H1 (cell line): ENCODE measurements at regions not wholly inside any gene's neighbourhood (a gene's known extent, or its start where the extent isn't known, plus 50 kb on each side); places are given as distances from the start of the nearest gene placed in this dataset.

ENCODE experiments used
- CTCF ChIA-PET: fragments of 300-600 bp; sonication (Branson Sonifier 250); formaldehyde crosslinking; loops from one replicate; lab custom pipeline; 2021; ENCODE audit not compliant: partially characterized antibody; lab: Charles Lee
- POLR2A ChIA-PET: fragments of 300-600 bp; sonication (Branson Sonifier 250); formaldehyde crosslinking; loops from one replicate; lab custom pipeline; 2021; ENCODE audit warnings: inconsistent platforms; ENCODE audit not compliant: partially characterized antibody; lab: Charles Lee
- DNase-seq, 2 experiments: peaks; one replicate each; pipeline versions ENCODE4 v3.0.0 to v3.0.0-alpha.2; 2010 to 2022; ENCODE audit warnings: low spot score in 2 of 2, low read depth in 1 of 2, mixed read lengths in 1 of 2
- FAIRE-seq: peaks from 2 replicates; lab custom pipeline; 2011; peaks lifted over from hg19 to GRCh38; lab: Jason Lieb, UNC
- H2AFZ ChIP-seq: 2 replicates; pipeline ENCODE4 v1.8.1; 2012; ENCODE audit warnings: low read length, inconsistent platforms
- H2AK5ac ChIP-seq: 2 replicates; pipeline ENCODE4 v1.6.1; 2013; ENCODE audit warnings: low read depth, low read length
- H2BK120ac ChIP-seq: replicated peaks from 2 replicates; pipeline ENCODE3; 2013; ENCODE audit warnings: low read depth, low read length, inconsistent platforms
- H2BK12ac ChIP-seq: 2 replicates; pipeline ENCODE4 v1.6.1; 2013; ENCODE audit warnings: low read depth, low read length
- H2BK15ac ChIP-seq: 2 replicates; pipeline ENCODE4 v1.6.1; 2013; ENCODE audit warnings: low read length
- H2BK20ac ChIP-seq: 2 replicates; pipeline ENCODE4 v1.6.1; 2013; ENCODE audit warnings: low read length
- H2BK5ac ChIP-seq: 2 replicates; pipeline ENCODE4 v1.6.1; 2013; ENCODE audit warnings: low read depth, low read length
- H3K14ac ChIP-seq: 2 replicates; pipeline ENCODE4 v1.6.1; 2013; ENCODE audit warnings: inconsistent platforms; ENCODE audit not compliant: insufficient read length
- H3K18ac ChIP-seq: 2 replicates; pipeline ENCODE4 v1.6.1; 2013; ENCODE audit warnings: low read length; ENCODE audit errors: extremely low read depth
- H3K23ac ChIP-seq: 2 replicates; pipeline ENCODE4 v1.6.1; 2013; ENCODE audit warnings: inconsistent platforms; ENCODE audit not compliant: insufficient read length
- H3K23me2 ChIP-seq: 2 replicates; pipeline ENCODE4 v1.6.1; 2013; ENCODE audit warnings: low read depth, low read length
- H3K27ac ChIP-seq: 2 replicates; pipeline ENCODE4 v1.6.1; 2011; ENCODE audit warnings: low read depth, low read length, inconsistent platforms
- H3K27me3 ChIP-seq, 4 experiments: replicated peaks in 1 of 4; 1 replicate in 1 of 4; 2 replicates in 3 of 4; pipeline versions ENCODE4 v1.6.1 to v1.8.1; 2011 to 2013; ENCODE audit warnings: low read length in 3 of 4, mild to moderate bottlenecking in 3 of 4, inconsistent platforms in 2 of 4, mixed read lengths in 2 of 4, moderate library complexity in 1 of 4; ENCODE audit not compliant: control insufficient read depth in 3 of 4, insufficient read depth in 3 of 4; ENCODE audit errors: extremely low read depth in 1 of 4
- H3K36me3 ChIP-seq, 4 experiments: 2 replicates each; pipeline versions ENCODE4 v1.6.1 to v1.8.1; 2011 to 2013; ENCODE audit warnings: mild to moderate bottlenecking in 4 of 4, low read length in 3 of 4, moderate library complexity in 2 of 4, control low read depth in 1 of 4, inconsistent platforms in 1 of 4; ENCODE audit not compliant: insufficient read depth in 4 of 4, control insufficient read depth in 2 of 4
- H3K4ac ChIP-seq: replicated peaks from 2 replicates; pipeline ENCODE3; 2013; ENCODE audit warnings: low read length, low read depth, mixed read lengths, inconsistent platforms; ENCODE audit not compliant: insufficient read length
- H3K4me1 ChIP-seq, 4 experiments: replicated peaks in 1 of 4; 1 replicate in 1 of 4; 2 replicates in 3 of 4; pipeline versions ENCODE4 v1.6.1 to v1.8.1; 2011 to 2013; ENCODE audit warnings: low read length in 3 of 4, inconsistent platforms in 2 of 4, mixed read lengths in 1 of 4; ENCODE audit not compliant: insufficient read depth in 4 of 4, control insufficient read depth in 3 of 4
- H3K4me2 ChIP-seq, 2 experiments: 2 replicates each; pipeline versions ENCODE4 v1.6.1 to v1.8.1; 2011 to 2013; ENCODE audit warnings: low read depth in 2 of 2, low read length in 2 of 2, control low read depth in 1 of 2, inconsistent platforms in 1 of 2, mild to moderate bottlenecking in 1 of 2; ENCODE audit not compliant: insufficient read depth in 1 of 2
- H3K4me3 ChIP-seq, 4 experiments: fragments of 200-600, 300-600 bp in 1 of 4; sonication (generic), shearing (Covaris generic), sonication (Bioruptor Twin) in 1 of 4; 2 replicates each; pipeline versions ENCODE4 v1.5.1 to v1.8.1; 2011 to 2016; ENCODE audit warnings: low read length in 4 of 4, low read depth in 3 of 4, control low read depth in 2 of 4, inconsistent platforms in 2 of 4, mild to moderate bottlenecking in 2 of 4, mixed read lengths in 1 of 4, moderate library complexity in 1 of 4; ENCODE audit not compliant: insufficient read depth in 2 of 4; ENCODE audit errors: extremely low read depth in 1 of 4
- H3K56ac ChIP-seq: replicated peaks from 2 replicates; pipeline ENCODE3; 2013; ENCODE audit warnings: low read depth, mild to moderate bottlenecking, mixed read lengths, low read length, inconsistent platforms; ENCODE audit not compliant: insufficient read length
- H3K79me1 ChIP-seq: 2 replicates; pipeline ENCODE4 v1.6.1; 2013; ENCODE audit warnings: low read depth, low read length, control low read depth
- H3K79me2 ChIP-seq, 2 experiments: 2 replicates each; pipeline versions ENCODE4 v1.6.1 to v1.8.1; 2012 to 2013; ENCODE audit warnings: low read length in 2 of 2, mild to moderate bottlenecking in 2 of 2, inconsistent platforms in 1 of 2; ENCODE audit not compliant: insufficient read depth in 2 of 2, control insufficient read depth in 1 of 2
- H3K9ac ChIP-seq, 4 experiments: replicated peaks in 1 of 4; 1 replicate in 1 of 4; 2 replicates in 3 of 4; pipeline versions ENCODE4 v1.6.1 to v1.8.1; 2011 to 2013; ENCODE audit warnings: low read depth in 3 of 4, low read length in 3 of 4, control low read depth in 2 of 4, mild to moderate bottlenecking in 2 of 4, moderate library complexity in 2 of 4, inconsistent platforms in 1 of 4; ENCODE audit errors: extremely low read depth in 1 of 4
- H3K9me3 ChIP-seq, 2 experiments: 2 replicates each; pipeline versions ENCODE4 v1.6.1 to v1.8.1; 2012 to 2013; ENCODE audit warnings: mild to moderate bottlenecking in 2 of 2, moderate library complexity in 2 of 2, control low read depth in 1 of 2, inconsistent platforms in 1 of 2, low read depth in 1 of 2, low read length in 1 of 2, mixed read lengths in 1 of 2; ENCODE audit not compliant: insufficient read depth in 2 of 2
- H4K20me1 ChIP-seq, 2 experiments: replicated peaks in 1 of 2; 2 replicates each; pipeline versions ENCODE3 to v1.8.1; 2011 to 2013; ENCODE audit warnings: inconsistent platforms in 2 of 2, low read length in 2 of 2, mild to moderate bottlenecking in 1 of 2; ENCODE audit not compliant: insufficient read depth in 2 of 2, control insufficient read depth in 1 of 2
- H4K5ac ChIP-seq: 2 replicates; pipeline ENCODE4 v1.6.1; 2013; ENCODE audit warnings: low read length, low read depth, mixed read lengths, inconsistent platforms; ENCODE audit not compliant: insufficient read length
- H4K8ac ChIP-seq: 2 replicates; pipeline ENCODE4 v1.8.0; 2013; ENCODE audit warnings: mild to moderate bottlenecking, moderate library complexity, low read length, inconsistent platforms; ENCODE audit not compliant: insufficient read depth; ENCODE audit errors: extremely low read depth
- H4K91ac ChIP-seq: replicated peaks from 2 replicates; pipeline ENCODE3; 2013; ENCODE audit warnings: low read length, mixed read lengths, inconsistent platforms; ENCODE audit not compliant: insufficient read length
- CEBPB ChIP-seq: IDR thresholded peaks from 2 replicates; pipeline ENCODE4 v1.6.1; 2012; ENCODE audit warnings: low read depth, low read length
- EP300 ChIP-seq, 2 experiments: IDR thresholded peaks; 1 replicate in 1 of 2; 2 replicates in 1 of 2; pipeline ENCODE4 v1.6.1; 2011 to 2012; ENCODE audit warnings: low read depth in 2 of 2, low read length in 2 of 2, mild to moderate bottlenecking in 2 of 2, borderline replicate concordance in 1 of 2, inconsistent platforms in 1 of 2, moderate library complexity in 1 of 2
- HDAC2 ChIP-seq, 2 experiments: fragments of 300-600 bp in 1 of 2; sonication (generic) in 1 of 2; IDR thresholded peaks; 2 replicates each; pipeline ENCODE4 v1.6.1; 2011 to 2012; ENCODE audit warnings: low read depth in 2 of 2, low read length in 2 of 2, mild to moderate bottlenecking in 2 of 2, moderate library complexity in 2 of 2, borderline replicate concordance in 1 of 2, inconsistent platforms in 1 of 2
- HDAC6 ChIP-seq: IDR thresholded peaks from one replicate; pipeline ENCODE4 v1.7.1; 2012; ENCODE audit warnings: low read depth, mild to moderate bottlenecking, inconsistent platforms, low read length, moderate library complexity
- JUND ChIP-seq: IDR thresholded peaks from 2 replicates; pipeline ENCODE4 v1.6.1; 2011; ENCODE audit warnings: mild to moderate bottlenecking, improper control_type of control experiment, low read length
- PHF8 ChIP-seq: fragments of 200-600 bp; sonication (generic); conservative IDR thresholded peaks from 2 replicates; pipeline ENCODE4 v1.7.1; 2012; ENCODE audit warnings: low read depth, mild to moderate bottlenecking, inconsistent platforms, low read length, moderate library complexity
- SIRT6 ChIP-seq: IDR thresholded peaks from one replicate; pipeline ENCODE4 v1.7.1; 2012; ENCODE audit warnings: low read length, inconsistent platforms
- TAF1 ChIP-seq: IDR thresholded peaks from 2 replicates; pipeline ENCODE4 v1.6.1; 2011; ENCODE audit warnings: mild to moderate bottlenecking, low read depth, low read length
- TCF12 ChIP-seq: IDR thresholded peaks from 2 replicates; pipeline ENCODE4 v1.6.1; 2011; ENCODE audit warnings: low read depth, mild to moderate bottlenecking, low read length
- TEAD4 ChIP-seq: IDR thresholded peaks from 2 replicates; pipeline ENCODE4 v1.6.1; 2012; ENCODE audit warnings: low read depth, low read length, inconsistent platforms, mixed read lengths
- WGBS, 2 experiments: shearing (Covaris generic) in 1 of 2; methylation state at CpG; one replicate each; pipeline versions ENCODE4 v1.1.6 to v1.1.7; 2013 to 2015; ENCODE audit warnings: low lambda C conversion rate in 2 of 2, mixed read lengths in 2 of 2, inconsistent platforms in 1 of 2, low coverage in 1 of 2, missing lambda C conversion rate in 1 of 2; ENCODE audit not compliant: insufficient replicate concordance in 2 of 2, insufficient coverage in 1 of 2, insufficient read length in 1 of 2; ENCODE audit errors: extremely low coverage in 1 of 2, missing lambda C conversion rate in 1 of 2; 5-methylcytosine and 5-hydroxymethylcytosine counted together
- TF ChIP-seq, protein P1 (sequence below), 3 experiments: IDR thresholded peaks; 1 replicate in 2 of 3; 2 replicates in 1 of 3; pipeline versions ENCODE4 v1.5.1 to v1.6.1; 2011; ENCODE audit warnings: low read length in 3 of 3, mild to moderate bottlenecking in 3 of 3, inconsistent platforms in 2 of 3, low read depth in 1 of 3, moderate library complexity in 1 of 3; ENCODE audit not compliant: insufficient read depth in 1 of 3; ENCODE audit errors: control extremely low read depth in 1 of 3
- TF ChIP-seq, protein P2 (sequence below): IDR thresholded peaks from 2 replicates; pipeline ENCODE4 v1.6.1; 2012; ENCODE audit warnings: inconsistent platforms

DNA sequence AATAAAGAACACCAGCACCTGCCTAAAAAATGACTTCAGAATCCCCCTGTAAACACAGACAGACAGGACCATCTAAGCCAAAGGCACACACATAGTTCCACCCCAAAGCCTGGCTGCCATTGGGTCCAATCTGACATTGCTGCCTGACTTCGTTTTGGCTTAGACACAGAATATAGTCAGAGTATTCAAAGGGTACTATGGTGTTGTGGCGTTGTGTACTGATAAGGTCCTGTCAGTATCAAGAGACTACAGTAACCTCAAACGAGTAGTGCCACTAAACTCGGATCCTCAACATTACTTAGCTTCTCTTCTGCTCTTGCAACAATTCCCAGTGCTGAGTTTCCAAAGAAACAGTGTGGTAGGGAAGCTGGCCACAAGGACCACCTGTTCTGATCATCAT lies 169.3 kb upstream of the NR5A2 start:
- Histone ChIP-seq H3K27me3 (no peaks in the 10 kb centered on the region), H4K20me1 (no peaks in the 10 kb centered on the region), H2BK120ac (no peak overlapping the region), H2BK12ac (peak overlapping the region; percentile 88; the same call in 1 of the 2 replicates), H3K4me3 (no peak overlapping the region), H3K23me2 (no peaks in the 10 kb centered on the region), H3K4me2 (no peak overlapping the region), H2BK20ac (no peak overlapping the region), H3K9ac (no peak overlapping the region), H2BK15ac (peak overlapping the region; percentile 88; the same call in 1 of the 2 replicates), H2AK5ac (no peak overlapping the region; the same call in 1 of the 2 replicates), H2BK5ac (no peak overlapping the region), H3K18ac (no peak overlapping the region), H3K4me1 (peaks cover 0 to 4% (median 1%) of the 10 kb centered on the region in 4 experiments; a peak in 1 of 7 replicates), H2AFZ (0 out of 2 replicates have a peak overlapping the region, but pooled peaks have one; percentile 51), H3K9me3 (no peaks in the 10 kb centered on the region), H3K14ac (no peak overlapping the region), H3K4ac (no peak overlapping the region), H3K23ac (no peak overlapping the region), H3K27ac (no peak overlapping the region), H3K79me1 (no peaks in the 10 kb centered on the region), H3K79me2 (no peaks in the 10 kb centered on the region), H3K36me3 (no peaks in the 10 kb centered on the region; a peak in 1 of 8 replicates), H3K56ac (no peak overlapping the region), H4K8ac (no peak overlapping the region), H4K5ac (no peak overlapping the region), H4K91ac (peak overlapping the region; percentile 17)
- ChIA-PET CTCF (no interaction called here), POLR2A (no interaction called here)
- no peak for DNase-seq
- FAIRE-seq: no peak
- WGBS, 2 experiments: 87% methylated on average over 4 of the region's 4 CpGs; no CpG with 5 or more reads in 1 of the 2 experiments
- TF ChIP-seq PHF8 (no peak), TEAD4 (no peak), EP300 (IDR thresholded peaks at IDR 0.05; ENCODE audit: borderline replicate concordance in 1 of 2, low read depth in 2 of 2, low read length in 2 of 2) (no peak), SIRT6 (no peak), TCF12 (no peak), JUND (no peak), HDAC2 (IDR thresholded peaks at IDR 0.05; ENCODE audit: borderline replicate concordance in 1 of 2, low read depth in 2 of 2, low read length in 2 of 2) (no peak), TAF1 (no peak), HDAC6 (no peak), CEBPB (no peak)
- TF ChIP-seq, protein P1, sequence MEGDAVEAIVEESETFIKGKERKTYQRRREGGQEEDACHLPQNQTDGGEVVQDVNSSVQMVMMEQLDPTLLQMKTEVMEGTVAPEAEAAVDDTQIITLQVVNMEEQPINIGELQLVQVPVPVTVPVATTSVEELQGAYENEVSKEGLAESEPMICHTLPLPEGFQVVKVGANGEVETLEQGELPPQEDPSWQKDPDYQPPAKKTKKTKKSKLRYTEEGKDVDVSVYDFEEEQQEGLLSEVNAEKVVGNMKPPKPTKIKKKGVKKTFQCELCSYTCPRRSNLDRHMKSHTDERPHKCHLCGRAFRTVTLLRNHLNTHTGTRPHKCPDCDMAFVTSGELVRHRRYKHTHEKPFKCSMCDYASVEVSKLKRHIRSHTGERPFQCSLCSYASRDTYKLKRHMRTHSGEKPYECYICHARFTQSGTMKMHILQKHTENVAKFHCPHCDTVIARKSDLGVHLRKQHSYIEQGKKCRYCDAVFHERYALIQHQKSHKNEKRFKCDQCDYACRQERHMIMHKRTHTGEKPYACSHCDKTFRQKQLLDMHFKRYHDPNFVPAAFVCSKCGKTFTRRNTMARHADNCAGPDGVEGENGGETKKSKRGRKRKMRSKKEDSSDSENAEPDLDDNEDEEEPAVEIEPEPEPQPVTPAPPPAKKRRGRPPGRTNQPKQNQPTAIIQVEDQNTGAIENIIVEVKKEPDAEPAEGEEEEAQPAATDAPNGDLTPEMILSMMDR (IDR thresholded peaks at IDR 0.05; ENCODE audit: control extremely low read depth in 1 of 3, insufficient read depth in 1 of 3, low read depth in 1 of 3, low read length in 3 of 3): no peak
- TF ChIP-seq, protein P2, sequence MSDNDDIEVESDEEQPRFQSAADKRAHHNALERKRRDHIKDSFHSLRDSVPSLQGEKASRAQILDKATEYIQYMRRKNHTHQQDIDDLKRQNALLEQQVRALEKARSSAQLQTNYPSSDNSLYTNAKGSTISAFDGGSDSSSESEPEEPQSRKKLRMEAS: no peak
